ENCODE measurements at regions not wholly inside any gene's neighbourhood (a gene's known extent, or its start where the extent isn't known, plus 50 kb on each side); places are given as distances from the start of the nearest gene placed in this dataset.

DNA sequence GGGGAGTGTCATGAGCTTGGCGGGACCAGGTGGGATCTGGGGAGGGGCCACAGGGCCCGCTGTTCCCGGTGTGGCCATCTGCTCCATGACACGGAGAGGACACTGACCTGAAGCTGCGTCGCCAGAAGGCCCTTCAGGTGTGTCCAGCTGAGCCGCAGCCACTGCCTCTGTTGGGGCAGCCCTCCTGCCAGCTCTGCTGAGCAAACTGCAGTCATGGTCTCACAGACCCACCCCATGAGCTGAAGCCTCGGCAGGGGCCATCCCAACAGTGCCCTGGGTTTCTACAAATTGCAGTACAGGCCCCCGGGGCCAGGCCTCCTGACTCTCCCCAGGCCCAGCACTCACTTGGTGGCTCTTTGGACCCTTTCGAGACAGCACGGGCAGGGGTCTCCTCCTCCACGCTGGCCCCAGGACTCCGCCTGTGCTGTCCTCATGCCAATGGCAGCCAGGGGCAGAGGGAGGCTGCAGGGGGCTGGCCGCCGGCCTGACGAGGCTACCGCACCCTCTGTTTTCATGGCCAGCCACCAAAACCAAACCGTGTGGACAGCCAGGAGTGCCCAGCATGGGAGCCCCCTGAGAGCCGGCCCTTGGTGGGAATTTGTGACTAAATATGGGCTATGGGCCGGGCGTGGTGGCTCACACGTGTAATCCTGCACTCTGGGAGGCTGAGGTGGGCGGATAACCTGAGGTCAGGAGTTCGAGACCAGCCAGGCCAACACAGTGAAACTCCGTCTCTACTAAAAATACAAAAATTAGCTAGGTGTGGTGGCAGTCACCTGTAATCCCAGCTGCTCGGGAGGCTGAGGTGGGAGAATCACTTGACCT is 175.2 kb upstream of the SALL3 start:
- intact Hi-C loops (cut with DNase I; ENCODE audit: low total_unique reads): no loop called here
- H3K4me1 ChIP-seq: no peaks in the 10 kb centered on the region
- peaks cover 0 to 7% of the 10 kb centered on the region in 2 donors for H3K9me3 ChIP-seq
- no peak overlapping the region for H3K4me3 ChIP-seq
- no peak for DNase-seq (ENCODE audit: low spot score in 2 of 2)
- no peaks in the 10 kb centered on the region for H3K36me3 ChIP-seq
- peaks cover 0 to 30% of the 10 kb centered on the region in 2 donors for H3K27me3 ChIP-seq
- TF ChIP-seq, protein P1, sequence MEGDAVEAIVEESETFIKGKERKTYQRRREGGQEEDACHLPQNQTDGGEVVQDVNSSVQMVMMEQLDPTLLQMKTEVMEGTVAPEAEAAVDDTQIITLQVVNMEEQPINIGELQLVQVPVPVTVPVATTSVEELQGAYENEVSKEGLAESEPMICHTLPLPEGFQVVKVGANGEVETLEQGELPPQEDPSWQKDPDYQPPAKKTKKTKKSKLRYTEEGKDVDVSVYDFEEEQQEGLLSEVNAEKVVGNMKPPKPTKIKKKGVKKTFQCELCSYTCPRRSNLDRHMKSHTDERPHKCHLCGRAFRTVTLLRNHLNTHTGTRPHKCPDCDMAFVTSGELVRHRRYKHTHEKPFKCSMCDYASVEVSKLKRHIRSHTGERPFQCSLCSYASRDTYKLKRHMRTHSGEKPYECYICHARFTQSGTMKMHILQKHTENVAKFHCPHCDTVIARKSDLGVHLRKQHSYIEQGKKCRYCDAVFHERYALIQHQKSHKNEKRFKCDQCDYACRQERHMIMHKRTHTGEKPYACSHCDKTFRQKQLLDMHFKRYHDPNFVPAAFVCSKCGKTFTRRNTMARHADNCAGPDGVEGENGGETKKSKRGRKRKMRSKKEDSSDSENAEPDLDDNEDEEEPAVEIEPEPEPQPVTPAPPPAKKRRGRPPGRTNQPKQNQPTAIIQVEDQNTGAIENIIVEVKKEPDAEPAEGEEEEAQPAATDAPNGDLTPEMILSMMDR (IDR thresholded peaks at IDR 0.05): no peak
- TF ChIP-seq POLR2A (IDR thresholded peaks at IDR 0.05): no peak
- no peak for TF ChIP-seq POLR2AphosphoS5 (IDR thresholded peaks at IDR 0.05)
- no peak overlapping the region for H3K27ac ChIP-seq

DNA sequence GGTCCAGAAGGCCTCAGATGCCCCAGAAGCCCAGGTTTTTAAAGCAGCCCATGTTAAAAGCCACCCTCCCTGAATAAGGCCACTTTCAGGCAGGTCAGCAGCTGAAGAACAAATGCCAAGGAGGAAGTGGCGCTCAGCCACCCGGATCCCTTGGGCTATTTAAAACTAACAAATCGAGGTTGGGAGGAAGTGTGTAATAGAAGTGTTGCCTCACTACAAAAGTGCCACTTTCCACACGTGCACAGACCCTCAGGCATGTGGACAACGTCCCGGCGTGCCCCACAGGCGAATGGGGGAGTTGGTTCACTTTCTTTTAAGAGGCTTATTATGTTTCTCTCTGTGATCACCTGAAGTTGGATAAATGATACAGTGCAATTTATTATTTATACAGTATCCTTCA is 173.8 kb upstream of the SALL3 start:
- Histone ChIP-seq H3K27ac (no peak overlapping the region), H3K36me3 (no peaks in the 10 kb centered on the region), H3K9me3 (peaks cover 0 to 7% of the 10 kb centered on the region in 2 donors), H3K4me3 (no peak overlapping the region), H3K4me1 (no peaks in the 10 kb centered on the region), H3K27me3 (peaks cover 0 to 30% of the 10 kb centered on the region in 2 donors)
- no peak for TF ChIP-seq POLR2A (IDR thresholded peaks at IDR 0.05)
- TF ChIP-seq, protein P1 (IDR thresholded peaks at IDR 0.05): no peak
- no peak for TF ChIP-seq POLR2AphosphoS5 (IDR thresholded peaks at IDR 0.05)
- intact Hi-C loops (cut with DNase I; ENCODE audit: low total_unique reads): no loop called here
- DNase-seq (ENCODE audit: low spot score in 2 of 2): no peak

DNA sequence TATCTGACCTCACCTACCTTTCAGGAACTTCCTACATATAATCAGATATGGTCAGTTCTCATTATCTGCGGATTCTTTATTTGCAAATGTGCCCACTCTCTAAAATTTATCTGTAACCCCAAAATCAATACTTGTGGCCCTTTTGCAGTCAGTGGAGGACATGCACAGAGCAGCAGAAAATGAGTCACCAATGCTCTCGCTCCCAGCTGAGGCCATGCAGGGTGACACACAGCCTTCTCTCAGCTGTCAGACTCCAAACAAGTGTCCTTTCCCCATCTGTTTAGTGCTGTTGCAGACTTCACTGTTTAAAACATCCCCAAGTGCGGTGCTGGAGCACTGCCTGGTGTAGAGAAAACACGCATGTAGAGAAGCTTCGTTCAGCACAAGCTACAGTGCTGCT is 171.9 kb upstream of the SALL3 start:
- Histone ChIP-seq H3K27me3 (peaks cover 0 to 33% of the 10 kb centered on the region in 2 donors), H3K27ac (no peak overlapping the region), H3K4me3 (no peak overlapping the region), H3K9me3 (peaks cover 0 to 7% of the 10 kb centered on the region in 2 donors), H3K4me1 (no peaks in the 10 kb centered on the region), H3K36me3 (no peaks in the 10 kb centered on the region)
- DNase-seq (ENCODE audit: low spot score in 2 of 2): no peak
- TF ChIP-seq POLR2AphosphoS5 (IDR thresholded peaks at IDR 0.05): no peak
- TF ChIP-seq POLR2A (IDR thresholded peaks at IDR 0.05): no peak
- TF ChIP-seq, protein P1 (IDR thresholded peaks at IDR 0.05): no peak
- intact Hi-C loops (cut with DNase I; ENCODE audit: low total_unique reads): no loop called here

DNA sequence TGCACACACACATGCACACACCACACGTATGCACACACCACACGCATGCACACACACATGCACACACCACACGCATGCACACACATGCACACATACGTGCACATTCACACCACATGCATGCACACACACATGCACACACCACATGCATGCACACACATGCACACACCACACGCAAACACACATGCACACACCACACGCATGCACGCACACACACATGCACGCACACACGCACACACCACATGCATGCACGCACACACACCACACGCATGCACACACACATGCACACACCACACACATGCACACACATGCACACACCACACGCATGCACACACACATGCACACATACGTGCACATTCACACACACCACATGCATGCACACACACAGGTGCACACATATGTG is 169.8 kb upstream of the SALL3 start:
- H3K27me3 ChIP-seq: peaks cover 0 to 35% of the 10 kb centered on the region in 2 donors
- TF ChIP-seq, protein P1 (IDR thresholded peaks at IDR 0.05): no peak
- no peak for TF ChIP-seq POLR2AphosphoS5 (IDR thresholded peaks at IDR 0.05)
- TF ChIP-seq POLR2A (IDR thresholded peaks at IDR 0.05): no peak
- no peak overlapping the region for H3K4me3 ChIP-seq
- no peak for DNase-seq (ENCODE audit: low spot score in 2 of 2)
- intact Hi-C loops (cut with DNase I; ENCODE audit: low total_unique reads): no loop called here
- no peaks in the 10 kb centered on the region for H3K4me1 ChIP-seq
- H3K36me3 ChIP-seq: no peaks in the 10 kb centered on the region
- peaks cover 0 to 7% of the 10 kb centered on the region in 2 donors for H3K9me3 ChIP-seq
- H3K27ac ChIP-seq: no peak overlapping the region

DNA sequence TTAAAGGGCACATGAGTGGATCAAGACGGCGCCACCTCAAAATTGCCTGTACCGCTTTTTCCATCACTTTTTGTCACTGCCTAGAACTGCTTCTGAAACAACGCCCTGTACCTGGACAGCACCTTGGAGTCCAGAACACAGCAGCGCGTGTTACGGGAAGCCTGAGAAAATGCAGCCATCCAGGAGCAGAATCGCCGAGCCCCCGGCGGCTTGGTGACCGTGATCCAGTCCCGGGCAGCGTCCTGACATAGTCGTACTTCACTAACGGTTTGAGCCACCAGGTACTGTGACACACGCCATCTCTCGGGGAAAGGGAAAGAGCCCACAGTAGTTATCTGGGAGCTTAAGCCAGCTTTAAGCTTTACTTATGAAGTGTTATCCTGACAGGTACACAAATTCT is 168.9 kb upstream of the SALL3 start:
- Histone ChIP-seq H3K9me3 (peaks cover 0 to 7% of the 10 kb centered on the region in 2 donors), H3K27ac (no peak overlapping the region), H3K4me3 (no peak overlapping the region), H3K4me1 (no peaks in the 10 kb centered on the region), H3K27me3 (peaks cover 0 to 41% of the 10 kb centered on the region in 2 donors), H3K36me3 (no peaks in the 10 kb centered on the region)
- DNase-seq (ENCODE audit: low spot score in 2 of 2): no peak
- TF ChIP-seq, protein P1 (IDR thresholded peaks at IDR 0.05): no peak
- TF ChIP-seq POLR2AphosphoS5 (IDR thresholded peaks at IDR 0.05) (no peak), POLR2A (IDR thresholded peaks at IDR 0.05) (no peak)
- intact Hi-C loops (cut with DNase I; ENCODE audit: low total_unique reads): no loop called here
